ENCODE measurements at regions not wholly inside any gene's neighbourhood (a gene's known extent, or its start where the extent isn't known, plus 50 kb on each side); places are given as distances from the start of the nearest gene placed in this dataset.
"Not testable (repeated sequence)": the region's sequence is repeated elsewhere in the genome, so short reads cannot be mapped to it uniquely, and the experiment has no call there.

DNA sequence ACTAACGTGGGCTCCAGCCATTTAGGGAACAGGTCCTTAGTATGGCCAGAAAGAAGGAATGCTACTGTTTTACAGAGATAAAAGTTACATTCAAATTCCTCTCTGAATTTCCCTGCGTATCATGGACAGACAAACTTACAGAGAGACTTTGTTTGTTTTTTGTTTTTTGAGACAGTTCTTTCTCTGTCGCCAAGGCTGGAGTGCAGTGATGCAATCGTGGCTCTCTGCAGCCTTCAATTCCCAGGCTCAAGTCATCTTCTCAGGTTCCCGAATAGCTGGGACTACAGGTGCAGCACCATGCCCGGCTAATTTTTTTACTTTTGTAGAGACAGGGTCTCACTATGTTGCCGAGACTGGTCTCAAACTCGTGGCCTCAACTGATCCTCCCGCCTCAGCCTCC is 64.5 kb upstream of the MPP7 start:
- DNase-seq (ENCODE audit: low read depth): no peak
- H3K4me3 ChIP-seq (ENCODE audit: low read length): no peak overlapping the region
- TF ChIP-seq, protein P1, sequence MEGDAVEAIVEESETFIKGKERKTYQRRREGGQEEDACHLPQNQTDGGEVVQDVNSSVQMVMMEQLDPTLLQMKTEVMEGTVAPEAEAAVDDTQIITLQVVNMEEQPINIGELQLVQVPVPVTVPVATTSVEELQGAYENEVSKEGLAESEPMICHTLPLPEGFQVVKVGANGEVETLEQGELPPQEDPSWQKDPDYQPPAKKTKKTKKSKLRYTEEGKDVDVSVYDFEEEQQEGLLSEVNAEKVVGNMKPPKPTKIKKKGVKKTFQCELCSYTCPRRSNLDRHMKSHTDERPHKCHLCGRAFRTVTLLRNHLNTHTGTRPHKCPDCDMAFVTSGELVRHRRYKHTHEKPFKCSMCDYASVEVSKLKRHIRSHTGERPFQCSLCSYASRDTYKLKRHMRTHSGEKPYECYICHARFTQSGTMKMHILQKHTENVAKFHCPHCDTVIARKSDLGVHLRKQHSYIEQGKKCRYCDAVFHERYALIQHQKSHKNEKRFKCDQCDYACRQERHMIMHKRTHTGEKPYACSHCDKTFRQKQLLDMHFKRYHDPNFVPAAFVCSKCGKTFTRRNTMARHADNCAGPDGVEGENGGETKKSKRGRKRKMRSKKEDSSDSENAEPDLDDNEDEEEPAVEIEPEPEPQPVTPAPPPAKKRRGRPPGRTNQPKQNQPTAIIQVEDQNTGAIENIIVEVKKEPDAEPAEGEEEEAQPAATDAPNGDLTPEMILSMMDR (conservative IDR thresholded peaks at IDR 0.05; ENCODE audit: low read depth, low read length): no peak

DNA sequence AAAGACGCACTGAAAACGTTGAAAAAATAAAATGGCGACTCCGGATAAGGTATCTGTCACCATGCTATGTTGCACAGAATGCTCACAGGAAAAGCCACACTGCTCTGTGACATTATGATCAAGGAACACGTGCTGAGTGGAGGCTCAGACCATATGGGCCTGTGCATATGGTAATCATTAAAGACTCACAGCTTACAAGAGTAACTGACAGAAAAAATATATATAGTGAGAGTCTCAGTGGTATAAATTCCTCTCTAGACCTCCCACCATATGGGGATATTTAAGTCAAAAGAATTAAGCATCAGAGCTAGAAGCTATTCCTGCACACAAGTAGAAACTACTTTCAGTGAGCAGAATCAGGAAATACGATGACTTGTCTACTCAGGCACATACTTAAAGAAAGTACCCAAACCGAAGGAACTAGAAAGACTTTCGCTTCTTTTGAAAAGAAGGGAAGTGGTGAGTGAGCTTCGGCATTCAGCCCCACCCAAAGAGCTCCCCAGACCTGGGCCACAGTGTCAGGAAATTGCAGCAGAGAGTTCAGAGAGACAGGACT is 65.1 kb upstream of the MPP7 start:
- DNase-seq (ENCODE audit: low read depth): no peak
- TF ChIP-seq, protein P1 (conservative IDR thresholded peaks at IDR 0.05; ENCODE audit: low read depth, low read length): no peak
- H3K4me3 ChIP-seq (ENCODE audit: low read length): no peak overlapping the region

DNA sequence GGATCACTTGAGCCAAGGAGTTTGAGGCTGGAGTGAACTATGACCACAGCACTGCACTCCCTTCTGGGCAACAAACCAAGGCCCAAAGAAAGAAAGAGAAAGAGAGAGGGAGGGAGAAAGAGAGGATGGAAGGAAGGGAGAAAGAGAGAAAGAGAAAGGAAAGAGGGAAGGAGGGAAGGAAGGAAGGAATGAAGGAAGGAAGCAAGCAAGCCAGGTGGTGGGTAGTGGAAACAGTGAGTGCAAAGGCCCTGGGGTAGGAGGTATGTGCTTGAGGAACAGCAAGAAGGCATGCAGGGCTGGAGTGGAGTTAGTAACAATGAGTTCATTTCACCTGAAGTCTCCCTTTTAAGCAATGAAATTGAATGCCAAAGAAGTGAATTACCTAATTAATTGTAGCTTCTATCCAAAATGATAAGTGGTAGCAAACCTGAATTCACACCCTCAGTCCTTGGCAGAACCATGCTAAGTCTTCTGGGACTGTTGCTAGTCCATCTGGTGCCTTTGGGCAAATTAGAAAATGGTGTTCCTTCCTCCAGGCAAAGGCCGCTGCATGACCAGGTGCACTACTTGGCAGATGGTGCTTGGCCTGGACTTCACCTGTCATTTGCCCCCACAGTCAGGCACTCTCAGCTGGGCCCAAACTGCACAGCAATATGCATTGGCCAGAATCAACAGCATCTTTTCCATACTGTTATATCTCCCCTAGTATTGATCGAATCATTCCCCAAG is 67.4 kb upstream of the MPP7 start:
- TF ChIP-seq, protein P1 (conservative IDR thresholded peaks at IDR 0.05; ENCODE audit: low read depth, low read length): no peak
- no peak overlapping the region for H3K4me3 ChIP-seq (ENCODE audit: low read length)
- DNase-seq (ENCODE audit: low read depth): no peak

DNA sequence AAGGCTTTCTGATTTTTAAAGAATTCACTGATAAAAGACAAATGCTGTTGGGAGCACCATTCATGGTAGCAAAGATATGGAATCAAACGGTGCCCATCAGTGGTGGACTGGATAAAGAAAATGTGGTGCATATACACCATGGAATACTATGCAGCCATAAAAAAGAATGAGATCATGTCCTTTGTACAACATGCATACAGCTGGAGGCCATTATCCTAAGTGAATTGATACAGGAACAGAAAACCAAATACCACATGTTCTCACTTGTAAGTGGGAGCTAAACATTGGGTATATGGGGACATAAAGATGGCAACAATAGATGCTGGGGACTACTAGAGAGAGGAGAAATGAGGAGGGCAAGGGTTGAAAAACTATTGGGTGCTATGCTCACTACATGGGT is 68.8 kb upstream of the MPP7 start:
- not testable (repeated sequence) for H3K4me3 ChIP-seq (ENCODE audit: low read length); DNase-seq (ENCODE audit: low read depth)

DNA sequence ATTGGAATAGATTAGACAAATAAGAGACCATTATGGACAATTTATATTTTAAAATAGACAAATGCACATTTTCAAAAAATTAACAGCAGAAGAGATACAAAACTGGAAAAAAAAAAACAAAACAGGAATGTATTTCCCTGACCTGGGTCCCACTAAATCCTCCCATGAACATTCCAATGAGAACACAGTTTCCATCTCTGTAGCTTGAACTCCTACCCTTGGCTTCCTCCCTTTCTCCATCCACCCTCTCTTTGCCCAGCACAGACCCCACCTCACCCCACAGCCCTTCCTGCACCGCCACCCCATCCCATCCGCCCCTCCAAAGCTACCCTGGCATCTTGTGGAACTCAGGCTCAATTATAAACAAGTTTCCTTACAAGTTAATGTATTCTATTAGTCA is 71.2 kb upstream of the MPP7 start:
- no peak for DNase-seq (ENCODE audit: low read depth)
- TF ChIP-seq, protein P1 (conservative IDR thresholded peaks at IDR 0.05; ENCODE audit: low read depth, low read length): no peak
- no peak overlapping the region for H3K4me3 ChIP-seq (ENCODE audit: low read length)

DNA sequence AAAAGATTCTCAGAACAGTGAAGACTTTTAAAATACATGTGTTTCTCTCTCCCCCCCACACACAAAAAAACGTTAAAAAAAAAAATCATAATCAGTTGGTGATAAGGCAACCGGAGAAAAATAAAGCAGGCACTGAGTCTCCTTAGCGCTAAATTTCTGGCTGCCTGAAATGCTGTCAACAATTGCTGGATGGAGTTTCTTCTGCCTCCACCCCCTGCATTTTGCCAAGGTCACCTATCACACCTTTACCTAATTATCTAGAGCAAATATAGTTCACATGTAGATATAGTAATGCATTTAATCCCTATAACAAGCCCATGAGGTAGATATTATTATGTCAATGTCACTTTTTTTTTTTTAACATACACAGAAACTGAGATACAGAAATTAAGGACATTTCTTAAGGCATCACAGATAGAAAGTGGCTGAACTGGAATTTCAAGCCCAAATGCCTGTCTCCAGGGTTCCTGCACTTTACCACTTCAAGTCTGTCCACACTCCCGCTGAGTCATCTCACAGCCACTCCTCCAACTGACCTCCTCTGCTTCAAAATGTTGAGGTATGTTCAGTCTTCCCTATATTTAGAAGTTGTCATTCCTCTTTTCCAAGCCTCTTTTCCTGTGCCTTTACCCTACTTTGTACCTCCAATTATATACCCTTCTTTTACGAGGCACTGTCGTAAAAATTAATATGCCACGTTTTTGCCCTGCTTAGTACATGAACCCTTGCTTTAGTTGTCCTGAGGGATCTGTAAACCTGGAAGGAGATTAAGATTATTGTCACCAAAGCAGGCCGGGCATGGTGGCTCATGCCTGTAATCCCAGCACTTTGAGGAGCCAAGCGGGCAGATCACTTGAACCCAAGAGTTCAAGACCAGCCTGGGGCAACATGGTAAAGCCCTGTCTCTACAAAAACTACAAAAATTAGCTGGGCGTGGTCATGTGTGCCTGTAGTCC is 72.8 kb upstream of the MPP7 start:
- TF ChIP-seq, protein P1 (conservative IDR thresholded peaks at IDR 0.05; ENCODE audit: low read depth, low read length): no peak
- H3K4me3 ChIP-seq (ENCODE audit: low read length): no peak overlapping the region
- no peak for DNase-seq (ENCODE audit: low read depth)

DNA sequence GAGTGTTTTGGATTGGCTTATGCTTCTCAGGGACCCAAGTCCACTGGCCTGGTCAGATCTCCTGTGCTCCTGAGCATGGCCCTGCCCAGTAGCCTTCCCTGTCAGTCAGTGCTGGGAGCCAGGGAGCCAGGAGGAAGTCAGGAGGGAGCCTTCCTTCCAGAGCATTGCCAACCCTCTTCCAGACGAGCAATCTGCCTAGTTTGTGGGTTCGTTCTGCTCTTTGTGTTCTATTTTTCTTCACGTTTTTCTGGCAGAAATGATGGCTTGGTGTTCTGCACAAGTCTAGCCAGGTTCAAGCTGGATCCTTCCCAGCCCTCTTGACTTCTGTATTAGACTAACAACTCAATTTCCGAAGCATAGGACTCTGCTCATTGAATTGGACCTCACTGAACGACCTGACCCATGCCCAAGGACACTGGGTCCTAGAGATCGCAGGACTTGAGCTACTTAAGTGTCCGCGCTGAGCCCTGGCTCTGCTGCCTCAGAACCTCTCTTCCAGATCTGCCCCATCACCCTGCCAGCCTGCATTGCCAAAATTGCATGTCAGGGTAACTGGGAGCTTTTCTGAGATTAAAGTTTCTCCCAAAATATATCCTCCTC is 76.2 kb upstream of the MPP7 start:
- H3K4me3 ChIP-seq (ENCODE audit: low read length): no peak overlapping the region
- no peak for DNase-seq (ENCODE audit: low read depth)
- TF ChIP-seq, protein P1 (conservative IDR thresholded peaks at IDR 0.05; ENCODE audit: low read depth, low read length): no peak

All from retinal pigment epithelial cell (primary cell).